Thyroid gland (tissue), 4 donors: ENCODE measurements at regions not wholly inside any gene's neighbourhood (a gene's known extent, or its start where the extent isn't known, plus 50 kb on each side); places are given as distances from the start of the nearest gene placed in this dataset.
"Not testable (repeated sequence)": the region's sequence is repeated elsewhere in the genome, so short reads cannot be mapped to it uniquely, and the experiment has no call there.

Experiments used
- CTCF ChIP-seq, 6 experiments: fragments of 200-600 bp in 3 of 6; fragments of 450-650 bp in 3 of 6; sonication (generic) in 3 of 6; IDR thresholded peaks; one replicate each; pipeline ENCODE4 v1.5.1; 2016 to 2019; ENCODE audit warnings: antibody characterized with exemption in 6 of 6, mild to moderate bottlenecking in 2 of 6, inconsistent platforms in 1 of 6, moderate library complexity in 1 of 6
- POLR2A ChIP-seq, 2 donors: fragments of 450-650 bp; IDR thresholded peaks; one replicate each; pipeline ENCODE4 v1.6.1; 2017; ENCODE audit warnings: antibody characterized with exemption in 2 of 2, mild to moderate bottlenecking in 2 of 2, moderate library complexity in 1 of 2

- not testable (repeated sequence) for TF ChIP-seq CTCF, POLR2A (IDR thresholded peaks at IDR 0.05)
Observed at GRCh38 chrY:18629805-18630516, 83.4 kb downstream of the HSFY1 start.
